Mesenchymal stem cell (in vitro differentiated cells and primary cell): ENCODE measurements at regions not wholly inside any gene's neighbourhood (a gene's known extent, or its start where the extent isn't known, plus 50 kb on each side); places are given as distances from the start of the nearest gene placed in this dataset.

Source experiments
- DNase-seq: peaks from one replicate; pipeline ENCODE4 v3.0.0-alpha.2; 2013
- H2AFZ ChIP-seq: one replicate; pipeline ENCODE4 v1.6.1; 2013; ENCODE audit warnings: low read depth, mild to moderate bottlenecking, control low read depth, inconsistent platforms, low read length, moderate library complexity
- H2AK5ac ChIP-seq: 2 replicates; pipeline ENCODE4 v1.6.1; 2013; ENCODE audit warnings: low read length, moderate library complexity, mild to moderate bottlenecking, inconsistent platforms; ENCODE audit not compliant: severe bottlenecking
- H2BK120ac ChIP-seq: one replicate; pipeline ENCODE4 v1.6.1; 2013; ENCODE audit warnings: low read depth, mild to moderate bottlenecking, inconsistent platforms, low read length, moderate library complexity
- H2BK12ac ChIP-seq, 2 experiments: one replicate each; pipeline ENCODE4 v1.6.1; 2013; ENCODE audit warnings: inconsistent platforms in 2 of 2, low read length in 2 of 2, mild to moderate bottlenecking in 2 of 2, moderate library complexity in 2 of 2, control low read depth in 1 of 2
- H2BK15ac ChIP-seq: one replicate; pipeline ENCODE4 v1.6.1; 2013; ENCODE audit warnings: mild to moderate bottlenecking, low read depth, inconsistent platforms; ENCODE audit not compliant: poor library complexity, severe bottlenecking
- H2BK5ac ChIP-seq: 2 replicates; pipeline ENCODE4 v1.6.1; 2013; ENCODE audit warnings: low read depth, mild to moderate bottlenecking, low read length, control low read depth, inconsistent platforms; ENCODE audit not compliant: poor library complexity, severe bottlenecking
- H3K14ac ChIP-seq, 2 experiments: one replicate each; pipeline ENCODE4 v1.6.1; 2013; ENCODE audit warnings: inconsistent platforms in 2 of 2, low read length in 2 of 2, control low read depth in 1 of 2, mild to moderate bottlenecking in 1 of 2, moderate library complexity in 1 of 2
- H3K18ac ChIP-seq, 2 experiments: one replicate each; pipeline ENCODE4 v1.6.1; 2013; ENCODE audit warnings: inconsistent platforms in 2 of 2, low read length in 2 of 2, control low read depth in 1 of 2, low read depth in 1 of 2, mild to moderate bottlenecking in 1 of 2
- H3K23ac ChIP-seq, 2 experiments: one replicate each; pipeline ENCODE4 v1.6.1; 2013; ENCODE audit warnings: inconsistent platforms in 2 of 2, low read length in 2 of 2, mild to moderate bottlenecking in 2 of 2, moderate library complexity in 2 of 2, control low read depth in 1 of 2
- H3K27ac ChIP-seq: 2 replicates; pipeline ENCODE4 v1.5.1; 2013; ENCODE audit warnings: mild to moderate bottlenecking, moderate library complexity, low read length, control low read depth, inconsistent platforms; ENCODE audit not compliant: poor library complexity, severe bottlenecking
- H3K27me3 ChIP-seq, 2 experiments: 2 replicates each; pipeline versions ENCODE4 v1.6.1 to v1.7.0; 2013; ENCODE audit warnings: low read length in 2 of 2, mild to moderate bottlenecking in 2 of 2, moderate library complexity in 2 of 2, control low read depth in 1 of 2, inconsistent platforms in 1 of 2; ENCODE audit not compliant: control insufficient read depth in 1 of 2, insufficient read depth in 1 of 2
- H3K36me3 ChIP-seq, 2 experiments: 2 replicates each; pipeline versions ENCODE4 v1.6.1 to v1.7.0; 2013; ENCODE audit warnings: low read length in 2 of 2, control low read depth in 1 of 2, inconsistent platforms in 1 of 2, low read depth in 1 of 2, mild to moderate bottlenecking in 1 of 2; ENCODE audit not compliant: insufficient read depth in 2 of 2, control insufficient read depth in 1 of 2
- H3K4ac ChIP-seq, 2 experiments: one replicate each; pipeline ENCODE4 v1.6.1; 2013; ENCODE audit warnings: inconsistent platforms in 2 of 2, low read length in 2 of 2, mild to moderate bottlenecking in 2 of 2, moderate library complexity in 2 of 2, control low read depth in 1 of 2, low read depth in 1 of 2
- H3K4me1 ChIP-seq: 2 replicates; pipeline ENCODE4 v1.6.1; 2013; ENCODE audit warnings: low read depth, low read length, control low read depth; ENCODE audit not compliant: control insufficient read depth, insufficient read depth
- H3K4me2 ChIP-seq: 2 replicates; pipeline ENCODE4 v1.6.1; 2013; ENCODE audit warnings: low read length, mild to moderate bottlenecking, inconsistent platforms; ENCODE audit not compliant: poor library complexity, severe bottlenecking
- H3K4me3 ChIP-seq, 2 experiments: 2 replicates each; pipeline versions ENCODE4 v1.5.1 to v1.7.0; 2013; ENCODE audit warnings: low read length in 2 of 2, mild to moderate bottlenecking in 2 of 2, control low read depth in 1 of 2, low read depth in 1 of 2; ENCODE audit not compliant: insufficient read depth in 1 of 2
- H3K79me1 ChIP-seq: replicated peaks from 2 replicates; pipeline ENCODE4 v1.6.1; 2013; ENCODE audit warnings: mild to moderate bottlenecking, control low read depth, low read length, inconsistent platforms; ENCODE audit not compliant: poor library complexity, severe bottlenecking
- H3K9ac ChIP-seq: 2 replicates; pipeline ENCODE4 v1.7.0; 2013; ENCODE audit warnings: mild to moderate bottlenecking, low read length, moderate library complexity
- H3K9me3 ChIP-seq: 2 replicates; pipeline ENCODE4 v1.7.0; 2013; ENCODE audit warnings: mild to moderate bottlenecking, low read length; ENCODE audit not compliant: control insufficient read depth
- H4K8ac ChIP-seq: one replicate; pipeline ENCODE4 v1.6.1; 2013; ENCODE audit warnings: inconsistent platforms, mild to moderate bottlenecking, low read length, moderate library complexity
- H4K91ac ChIP-seq: one replicate; pipeline ENCODE4 v1.6.1; 2013; ENCODE audit warnings: mild to moderate bottlenecking, low read length, inconsistent platforms
- WGBS: methylation state at CpG from one replicate; pipeline ENCODE4 v1.1.7; 2013; ENCODE audit warnings: mixed read lengths; 5-methylcytosine and 5-hydroxymethylcytosine counted together

DNA sequence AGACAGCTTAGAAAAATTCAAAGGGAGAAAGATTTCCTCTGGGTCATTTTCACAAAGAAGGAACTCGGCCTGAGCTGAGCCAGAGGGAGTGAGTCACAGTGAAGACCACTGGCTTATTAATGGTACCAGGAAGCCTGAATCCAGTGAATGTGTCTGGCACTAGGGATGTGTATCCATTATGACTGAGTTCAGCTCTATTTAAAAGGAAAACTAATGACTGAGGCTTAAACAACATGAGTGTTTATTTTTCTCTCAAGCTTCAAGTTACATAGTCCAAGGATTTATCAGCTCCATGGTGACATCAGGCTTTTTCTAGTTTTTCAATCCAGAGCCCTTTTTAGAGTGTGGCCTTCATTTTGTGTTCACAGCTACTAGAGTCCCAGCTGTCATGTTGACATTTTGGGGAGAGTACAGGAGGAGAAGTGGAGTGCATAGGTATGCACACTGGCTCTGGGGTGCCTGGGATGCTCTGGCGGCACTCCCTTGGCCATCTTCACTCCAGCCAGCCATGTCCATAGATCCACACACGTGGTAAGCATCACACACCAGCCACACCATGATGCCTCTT, 159.5 kb upstream of the ERCC6L2 start:
- H3K4me3 ChIP-seq: no peak overlapping the region
- no peak overlapping the region for H3K27ac ChIP-seq
- H3K9ac ChIP-seq: no peak overlapping the region
- H2BK120ac ChIP-seq: no peak overlapping the region
- H3K79me1 ChIP-seq: no peaks in the 10 kb centered on the region
- H3K14ac ChIP-seq: no peak overlapping the region
- no peak overlapping the region for H2BK12ac ChIP-seq
- peaks cover 11% of the 10 kb centered on the region for H3K9me3 ChIP-seq
- no peak overlapping the region for H3K18ac ChIP-seq
- H4K8ac ChIP-seq: no peak overlapping the region
- no peak for DNase-seq
- H2BK5ac ChIP-seq: no peak overlapping the region
- H3K4me2 ChIP-seq: no peak overlapping the region
- no peak overlapping the region for H3K4ac ChIP-seq
- 56% methylated on average over 2 of the region's 3 CpGs for WGBS
- H4K91ac ChIP-seq: no peak overlapping the region
- H3K4me1 ChIP-seq: no peaks in the 10 kb centered on the region
- peaks cover 0 to 8% of the 10 kb centered on the region in 2 experiments for H3K27me3 ChIP-seq
- H2AFZ ChIP-seq: no peak overlapping the region
- no peaks in the 10 kb centered on the region for H3K36me3 ChIP-seq
- H2AK5ac ChIP-seq: no peak overlapping the region
- no peak overlapping the region for H2BK15ac ChIP-seq
- H3K23ac ChIP-seq: no peak overlapping the region

DNA sequence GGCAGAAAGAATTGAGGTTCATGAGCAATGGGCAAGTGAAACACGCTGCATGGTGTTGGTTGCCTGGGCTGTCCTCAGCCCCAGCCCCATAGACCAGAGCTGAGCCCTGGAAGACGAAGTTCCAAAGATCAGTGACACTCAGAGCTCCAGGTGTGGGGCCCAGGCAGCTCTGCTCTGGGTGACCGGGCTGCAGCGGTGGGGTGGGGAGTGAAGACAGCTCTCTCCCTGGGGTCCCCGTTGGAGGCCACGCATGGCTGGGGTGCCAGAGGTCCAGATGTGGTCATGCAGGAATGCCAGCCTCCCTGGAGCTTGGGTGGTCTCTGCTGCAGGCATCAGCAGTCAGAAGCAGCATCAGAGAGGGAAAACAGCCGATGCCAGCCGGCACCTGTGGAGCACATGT, 165.0 kb upstream of the ERCC6L2 start:
- Histone ChIP-seq H2BK5ac (no peak overlapping the region), H4K91ac (no peak overlapping the region), H3K18ac (no peak overlapping the region), H3K23ac (no peak overlapping the region), H3K4me3 (no peak overlapping the region), H4K8ac (no peak overlapping the region), H3K9ac (no peak overlapping the region), H3K27ac (no peak overlapping the region), H3K36me3 (no peaks in the 10 kb centered on the region), H2AFZ (no peak overlapping the region), H3K4ac (peak overlapping the region in 1 of 2 experiments; percentile 43), H3K4me1 (no peaks in the 10 kb centered on the region), H2BK15ac (no peak overlapping the region), H3K27me3 (peaks cover 0 to 6% of the 10 kb centered on the region in 2 experiments), H2AK5ac (no peak overlapping the region), H3K4me2 (no peak overlapping the region), H3K9me3 (no peaks in the 10 kb centered on the region), H3K79me1 (no peaks in the 10 kb centered on the region), H3K14ac (no peak overlapping the region), H2BK12ac (no peak overlapping the region), H2BK120ac (no peak overlapping the region)
- no peak for DNase-seq
- 89% methylated on average over 8 of the region's 8 CpGs for WGBS

DNA sequence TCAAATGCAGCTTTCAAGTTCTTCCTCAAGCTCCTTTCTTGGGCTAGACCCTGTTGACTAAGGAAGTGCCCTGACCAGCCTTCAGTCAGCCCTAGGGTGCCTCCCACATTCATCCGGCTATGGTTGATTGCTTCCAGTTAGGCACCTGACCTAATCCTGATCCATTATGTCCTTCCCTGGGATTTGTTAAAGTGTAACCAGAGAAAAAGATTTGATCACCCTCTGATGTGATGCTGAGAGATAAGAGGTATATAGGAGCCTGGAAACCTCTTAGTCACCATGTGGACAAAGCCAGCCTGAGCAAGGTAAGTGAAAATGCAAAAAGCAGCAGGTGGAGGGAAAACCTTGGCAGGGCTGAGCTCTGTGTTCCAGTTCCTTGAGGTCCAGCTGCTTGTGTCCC, 178.8 kb upstream of the ERCC6L2 start:
- DNase-seq: no peak
- H3K9me3 ChIP-seq: peaks cover 8% of the 10 kb centered on the region
- no peak overlapping the region for H2BK12ac ChIP-seq
- no peak overlapping the region for H2BK120ac ChIP-seq
- no peak overlapping the region for H3K18ac ChIP-seq
- H3K23ac ChIP-seq: no peak overlapping the region
- no peak overlapping the region for H2BK15ac ChIP-seq
- no peak overlapping the region for H2BK5ac ChIP-seq
- no peak overlapping the region for H3K4ac ChIP-seq
- H2AK5ac ChIP-seq: no peak overlapping the region
- no peak overlapping the region for H4K91ac ChIP-seq
- peaks cover 0 to 9% of the 10 kb centered on the region in 2 experiments for H3K27me3 ChIP-seq
- H3K79me1 ChIP-seq: no peaks in the 10 kb centered on the region
- no peak overlapping the region for H3K4me2 ChIP-seq
- no peak overlapping the region for H2AFZ ChIP-seq
- H3K4me3 ChIP-seq: no peak overlapping the region
- H3K9ac ChIP-seq: no peak overlapping the region
- WGBS: 88% methylated on average over 1 of the region's 1 CpG
- H3K36me3 ChIP-seq: no peaks in the 10 kb centered on the region
- H4K8ac ChIP-seq: no peak overlapping the region
- no peak overlapping the region for H3K14ac ChIP-seq
- peaks cover 2% of the 10 kb centered on the region for H3K4me1 ChIP-seq
- H3K27ac ChIP-seq: no peak overlapping the region

DNA sequence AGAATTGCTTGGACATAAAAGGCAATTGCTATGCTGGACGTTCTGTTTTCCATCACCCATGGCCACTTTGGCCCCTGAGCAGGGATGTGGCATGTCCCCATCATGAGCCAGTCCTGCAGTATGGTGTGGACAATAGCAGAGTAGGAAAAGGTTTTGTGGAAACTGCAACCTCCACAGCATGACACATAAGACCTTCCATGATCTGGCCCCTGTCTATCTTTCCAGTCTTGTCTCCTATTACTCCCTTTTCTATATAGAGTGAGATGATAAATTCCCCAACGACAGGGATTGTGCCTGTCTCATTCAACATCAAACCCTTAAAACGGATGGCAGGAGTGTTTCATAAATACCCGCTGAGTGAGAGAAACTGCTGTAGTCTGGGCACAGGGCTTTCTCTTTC, 174.7 kb upstream of the PTCH1 start:
- Histone ChIP-seq H2BK12ac (no peak overlapping the region), H3K4me1 (no peaks in the 10 kb centered on the region), H2BK120ac (no peak overlapping the region), H4K8ac (no peak overlapping the region), H3K9me3 (no peaks in the 10 kb centered on the region), H3K36me3 (no peaks in the 10 kb centered on the region), H2BK5ac (no peak overlapping the region), H3K18ac (no peak overlapping the region), H3K9ac (no peak overlapping the region), H3K23ac (no peak overlapping the region), H4K91ac (no peak overlapping the region), H3K4me3 (no peak overlapping the region), H2AK5ac (no peak overlapping the region), H3K4ac (no peak overlapping the region), H3K14ac (no peak overlapping the region), H3K27me3 (peaks cover 0 to 9% of the 10 kb centered on the region in 2 experiments), H3K4me2 (no peak overlapping the region), H2BK15ac (no peak overlapping the region), H3K79me1 (no peaks in the 10 kb centered on the region), H3K27ac (no peak overlapping the region), H2AFZ (no peak overlapping the region)
- 88% methylated on average over 4 of the region's 4 CpGs for WGBS
- no peak for DNase-seq
